Activated naive CD8-positive, alpha-beta T cell (primary cell): ENCODE measurements at regions not wholly inside any gene's neighbourhood (a gene's known extent, or its start where the extent isn't known, plus 50 kb on each side); places are given as distances from the start of the nearest gene placed in this dataset.

Experiments
- H3K27ac Mint-ChIP-seq: one replicate; pipeline ENCODE4 v1.8.0; 2021; ENCODE audit warnings: mixed read lengths
- H3K27me3 Mint-ChIP-seq: one replicate; pipeline ENCODE4 v1.8.0; 2021; ENCODE audit warnings: mixed read lengths
- H3K36me3 Mint-ChIP-seq: one replicate; pipeline ENCODE4 v1.8.0; 2021; ENCODE audit warnings: mixed read lengths
- H3K4me1 Mint-ChIP-seq: one replicate; pipeline ENCODE4 v1.8.0; 2021; ENCODE audit warnings: low read depth, mixed read lengths
- H3K4me3 Mint-ChIP-seq: one replicate; pipeline ENCODE4 v1.8.0; 2021; ENCODE audit warnings: mild to moderate bottlenecking, mixed read lengths
- H3K9me3 Mint-ChIP-seq: one replicate; pipeline ENCODE4 v1.8.0; 2021; ENCODE audit warnings: low read depth, mixed read lengths

GRCh38 chr15:95111969-95112368, 880.6 kb downstream of the MCTP2 start:
- peaks cover 2% of the 10 kb centered on the region for H3K27me3 Mint-ChIP-seq
- H3K27ac Mint-ChIP-seq: no peak overlapping the region
- H3K4me3 Mint-ChIP-seq: no peak overlapping the region
- no peaks in the 10 kb centered on the region for H3K36me3 Mint-ChIP-seq
- H3K9me3 Mint-ChIP-seq: no peaks in the 10 kb centered on the region
- H3K4me1 Mint-ChIP-seq: no peaks in the 10 kb centered on the region

- Mint-ChIP-seq H3K9me3 (no peaks in the 10 kb centered on the region), H3K27me3 (peaks cover 2% of the 10 kb centered on the region)
These were observed 881.7 kb downstream of the MCTP2 start for GRCh38 chr15:95113041-95113440.

GRCh38 chr15:95119041-95119610, 887.8 kb downstream of the MCTP2 start:
- peaks cover 3% of the 10 kb centered on the region for H3K9me3 Mint-ChIP-seq
- H3K4me1 Mint-ChIP-seq: no peaks in the 10 kb centered on the region
- H3K27me3 Mint-ChIP-seq: peaks cover 2% of the 10 kb centered on the region
- no peak overlapping the region for H3K27ac Mint-ChIP-seq
- no peak overlapping the region for H3K4me3 Mint-ChIP-seq
- no peaks in the 10 kb centered on the region for H3K36me3 Mint-ChIP-seq

More at GRCh38 chr15:95113041-95113440, 881.7 kb downstream of the MCTP2 start:
- Mint-ChIP-seq H3K4me1 (no peaks in the 10 kb centered on the region), H3K36me3 (no peaks in the 10 kb centered on the region), H3K4me3 (no peak overlapping the region), H3K27ac (no peak overlapping the region)

- H3K4me3 Mint-ChIP-seq: no peak overlapping the region
These were observed 889.2 kb downstream of the MCTP2 start for GRCh38 chr15:95120595-95120994.

DNA sequence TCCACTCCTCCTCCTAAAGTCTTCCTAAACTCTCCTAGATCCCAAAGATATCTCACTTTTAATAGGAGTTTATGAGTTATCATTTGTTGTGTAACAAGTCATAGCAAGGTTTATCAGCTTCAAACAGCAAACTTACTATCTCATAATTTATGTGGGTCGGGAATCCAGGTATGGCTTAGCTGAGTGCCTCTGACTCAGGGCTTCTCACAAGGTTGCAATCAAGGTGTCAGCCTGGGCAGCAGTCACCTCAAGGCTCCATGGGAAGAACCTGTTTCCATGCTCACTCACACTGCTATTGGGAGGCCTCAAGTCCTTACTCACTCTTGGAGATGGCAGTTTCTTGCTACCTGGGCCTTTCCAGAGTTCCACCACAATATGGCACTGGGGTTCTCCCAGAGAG, 889.8 kb downstream of the MCTP2 start:
- Mint-ChIP-seq H3K27ac (no peak overlapping the region), H3K4me1 (no peaks in the 10 kb centered on the region), H3K27me3 (no peaks in the 10 kb centered on the region), H3K9me3 (peaks cover 3% of the 10 kb centered on the region), H3K36me3 (no peaks in the 10 kb centered on the region), H3K4me3 (no peak overlapping the region)

More at GRCh38 chr15:95120595-95120994, 889.2 kb downstream of the MCTP2 start:
- no peak overlapping the region for H3K27ac Mint-ChIP-seq
- no peaks in the 10 kb centered on the region for H3K36me3 Mint-ChIP-seq
- peaks cover 3% of the 10 kb centered on the region for H3K9me3 Mint-ChIP-seq
- no peaks in the 10 kb centered on the region for H3K4me1 Mint-ChIP-seq
- H3K27me3 Mint-ChIP-seq: no peaks in the 10 kb centered on the region

DNA sequence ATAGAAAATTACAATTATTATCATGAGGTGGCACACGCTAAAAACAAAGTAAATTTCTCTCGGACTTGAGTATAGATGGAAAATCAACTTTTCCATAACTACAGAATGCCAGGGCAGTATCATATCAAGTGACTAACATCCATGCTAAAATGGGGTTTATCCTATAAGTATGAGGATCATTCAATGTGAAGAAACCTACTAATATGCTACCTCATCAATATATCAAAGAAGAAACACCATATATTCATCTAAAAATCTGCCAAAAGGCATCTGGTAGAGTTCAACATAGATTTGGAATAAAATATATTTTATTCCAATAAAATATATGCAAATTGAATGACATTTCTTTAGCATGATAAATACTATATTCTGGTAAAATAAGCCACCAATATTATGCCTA, 894.4 kb downstream of the MCTP2 start:
- peaks cover 3% of the 10 kb centered on the region for H3K9me3 Mint-ChIP-seq
- H3K4me3 Mint-ChIP-seq: no peak overlapping the region
- H3K27ac Mint-ChIP-seq: no peak overlapping the region
- H3K36me3 Mint-ChIP-seq: no peaks in the 10 kb centered on the region
- H3K4me1 Mint-ChIP-seq: no peaks in the 10 kb centered on the region
- H3K27me3 Mint-ChIP-seq: peaks cover 5% of the 10 kb centered on the region

DNA sequence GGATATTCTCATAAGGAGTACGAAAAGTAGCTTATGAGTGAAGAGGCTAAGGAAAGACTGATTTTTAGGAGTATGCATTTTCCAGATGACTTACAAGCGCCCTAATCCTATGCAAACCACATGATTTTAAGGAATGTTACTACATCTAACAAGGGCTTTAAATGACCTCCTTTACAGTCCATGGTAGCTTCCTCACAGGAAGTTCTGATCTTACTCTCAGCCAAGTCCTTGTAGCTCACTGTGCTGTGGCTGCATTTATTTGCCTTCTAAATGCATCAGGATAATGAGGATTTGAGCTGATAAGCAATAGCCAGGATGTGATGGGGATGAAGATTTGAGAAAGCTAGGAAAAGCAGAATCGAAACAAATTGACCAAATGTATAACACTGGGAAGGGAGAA, 896.0 kb downstream of the MCTP2 start:
- Mint-ChIP-seq H3K9me3 (peaks cover 3% of the 10 kb centered on the region), H3K27ac (no peak overlapping the region), H3K36me3 (no peaks in the 10 kb centered on the region), H3K4me3 (no peak overlapping the region), H3K27me3 (peaks cover 8% of the 10 kb centered on the region), H3K4me1 (no peaks in the 10 kb centered on the region)

DNA sequence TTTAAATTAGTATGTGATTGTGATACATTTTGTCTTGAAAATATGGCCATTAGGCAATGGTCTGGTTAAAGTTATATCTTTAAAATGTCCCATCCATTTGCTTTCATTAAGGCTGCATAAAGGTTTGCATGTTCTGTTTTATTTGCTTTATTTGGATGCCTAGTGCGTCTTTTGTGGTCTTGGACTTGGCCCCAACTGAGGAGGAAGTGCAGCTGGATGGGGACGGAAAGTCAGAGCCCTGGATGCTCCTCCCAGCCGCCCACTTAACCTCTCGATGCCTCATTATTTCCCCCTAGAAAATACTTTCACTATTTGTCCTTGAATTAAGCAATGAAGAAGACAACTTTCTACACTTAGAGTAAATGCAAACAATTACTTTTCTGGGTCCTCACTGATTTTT, 898.2 kb downstream of the MCTP2 start:
- H3K4me1 Mint-ChIP-seq: no peaks in the 10 kb centered on the region
- no peak overlapping the region for H3K4me3 Mint-ChIP-seq
- no peaks in the 10 kb centered on the region for H3K36me3 Mint-ChIP-seq
- peaks cover 8% of the 10 kb centered on the region for H3K27me3 Mint-ChIP-seq
- H3K27ac Mint-ChIP-seq: no peak overlapping the region
- H3K9me3 Mint-ChIP-seq: no peaks in the 10 kb centered on the region

DNA sequence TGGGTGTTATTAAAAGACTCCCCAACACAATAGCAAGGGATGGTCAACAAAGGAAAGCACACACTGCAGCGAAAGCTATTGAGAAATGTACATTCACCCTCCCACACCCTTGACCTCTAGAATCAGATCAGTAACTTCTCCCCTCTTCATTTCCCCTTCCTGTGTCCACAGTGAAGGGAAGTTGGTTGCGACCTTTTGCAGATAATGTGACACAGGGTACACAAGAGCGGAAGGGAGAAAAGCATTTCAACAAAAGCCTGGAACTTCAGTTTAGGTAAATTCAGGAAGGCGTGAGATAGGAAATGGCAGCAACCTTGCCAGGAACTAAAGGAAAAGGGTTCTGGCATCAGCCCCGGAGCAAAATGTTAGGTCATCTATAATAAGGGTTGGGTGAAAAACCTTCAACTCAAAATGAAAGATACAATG, 899.8 kb downstream of the MCTP2 start:
- H3K4me3 Mint-ChIP-seq: no peak overlapping the region
- peaks cover under 1% of the 10 kb centered on the region for H3K9me3 Mint-ChIP-seq
- H3K27ac Mint-ChIP-seq: no peak overlapping the region
- H3K4me1 Mint-ChIP-seq: no peaks in the 10 kb centered on the region
- no peaks in the 10 kb centered on the region for H3K36me3 Mint-ChIP-seq
- peaks cover 8% of the 10 kb centered on the region for H3K27me3 Mint-ChIP-seq

DNA sequence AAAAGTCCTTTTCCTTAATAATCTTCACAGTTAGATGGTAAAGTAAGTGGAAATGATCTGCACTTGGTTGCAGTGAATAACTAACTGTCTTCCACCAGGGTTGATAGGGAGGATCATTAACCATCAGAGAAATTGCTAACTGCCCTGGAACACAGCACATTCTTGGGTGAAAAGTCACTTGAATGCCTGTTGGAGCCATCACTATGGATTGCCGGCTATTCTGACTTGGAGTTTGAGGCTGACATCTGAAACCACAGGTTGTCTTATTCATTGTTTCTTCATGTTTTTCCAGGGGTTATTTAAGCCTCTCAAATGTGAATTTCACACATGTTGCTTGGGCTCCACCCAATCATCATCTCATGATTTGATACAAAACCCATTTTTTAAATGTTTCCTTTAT, 901.4 kb downstream of the MCTP2 start:
- no peaks in the 10 kb centered on the region for H3K4me1 Mint-ChIP-seq
- peaks cover 8% of the 10 kb centered on the region for H3K27me3 Mint-ChIP-seq
- no peak overlapping the region for H3K4me3 Mint-ChIP-seq
- H3K27ac Mint-ChIP-seq: no peak overlapping the region
- peaks cover 7% of the 10 kb centered on the region for H3K9me3 Mint-ChIP-seq
- H3K36me3 Mint-ChIP-seq: no peaks in the 10 kb centered on the region

- no peaks in the 10 kb centered on the region for H3K36me3 Mint-ChIP-seq
- H3K27ac Mint-ChIP-seq: no peak overlapping the region
- H3K27me3 Mint-ChIP-seq: peaks cover 8% of the 10 kb centered on the region
- H3K4me1 Mint-ChIP-seq: no peaks in the 10 kb centered on the region
- H3K9me3 Mint-ChIP-seq: peaks cover 7% of the 10 kb centered on the region
- no peak overlapping the region for H3K4me3 Mint-ChIP-seq
These were observed 903.2 kb downstream of the MCTP2 start for GRCh38 chr15:95134431-95135110.

DNA sequence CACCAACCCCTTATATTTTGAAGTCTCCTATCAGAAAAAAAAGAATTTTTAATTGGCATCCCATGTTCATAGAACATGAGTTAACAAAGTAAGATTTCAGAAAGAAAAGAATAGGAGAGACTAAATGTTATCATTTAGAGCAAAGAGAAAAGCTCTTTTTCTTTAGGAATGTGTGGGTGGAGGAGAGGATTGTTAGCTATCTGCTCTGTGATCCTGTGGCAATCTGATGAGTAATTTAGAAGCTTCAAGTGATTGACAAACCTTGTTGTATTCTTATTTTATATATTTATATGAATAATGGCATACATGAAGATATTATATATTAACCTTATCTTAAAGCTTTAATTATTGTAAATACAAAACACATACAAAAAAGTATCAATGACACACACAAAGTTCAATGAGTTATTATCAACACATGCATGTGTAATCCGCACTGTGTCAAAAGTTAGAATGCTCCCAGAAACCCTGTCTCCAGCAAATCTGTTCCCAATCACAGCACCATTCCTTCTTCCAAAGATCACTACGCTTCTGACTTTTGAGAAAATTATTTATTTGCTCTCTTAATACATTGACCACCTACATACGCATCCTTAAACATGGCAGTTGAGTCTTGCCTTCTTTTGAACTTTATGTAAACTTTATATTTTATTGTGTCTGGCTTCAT, 907.4 kb downstream of the MCTP2 start:
- H3K36me3 Mint-ChIP-seq: no peaks in the 10 kb centered on the region
- H3K4me1 Mint-ChIP-seq: no peaks in the 10 kb centered on the region
- H3K27ac Mint-ChIP-seq: no peak overlapping the region
- no peak overlapping the region for H3K4me3 Mint-ChIP-seq
- H3K9me3 Mint-ChIP-seq: peaks cover 7% of the 10 kb centered on the region
- H3K27me3 Mint-ChIP-seq: no peaks in the 10 kb centered on the region

DNA sequence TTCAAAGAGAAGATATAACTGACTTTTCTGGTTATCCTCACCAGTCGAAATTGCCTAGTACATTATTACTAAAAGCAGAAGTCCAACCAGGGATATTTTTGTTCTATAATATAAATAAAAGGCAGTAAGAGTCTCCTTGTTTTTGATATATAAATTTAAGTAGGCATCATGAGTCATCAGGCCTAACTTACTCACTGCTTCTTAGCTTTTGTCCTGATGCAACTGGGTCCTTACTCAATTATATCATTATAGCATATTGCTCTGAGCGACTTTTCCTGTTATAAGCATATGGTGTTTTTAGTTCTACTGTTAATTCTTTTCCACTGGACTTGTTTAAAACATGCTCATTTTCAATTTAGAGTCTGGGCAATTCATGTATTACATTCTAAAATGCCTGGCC, 910.1 kb downstream of the MCTP2 start:
- Mint-ChIP-seq H3K9me3 (peaks cover 3% of the 10 kb centered on the region), H3K27me3 (no peaks in the 10 kb centered on the region), H3K4me3 (no peak overlapping the region), H3K36me3 (no peaks in the 10 kb centered on the region), H3K27ac (no peak overlapping the region), H3K4me1 (no peaks in the 10 kb centered on the region)

DNA sequence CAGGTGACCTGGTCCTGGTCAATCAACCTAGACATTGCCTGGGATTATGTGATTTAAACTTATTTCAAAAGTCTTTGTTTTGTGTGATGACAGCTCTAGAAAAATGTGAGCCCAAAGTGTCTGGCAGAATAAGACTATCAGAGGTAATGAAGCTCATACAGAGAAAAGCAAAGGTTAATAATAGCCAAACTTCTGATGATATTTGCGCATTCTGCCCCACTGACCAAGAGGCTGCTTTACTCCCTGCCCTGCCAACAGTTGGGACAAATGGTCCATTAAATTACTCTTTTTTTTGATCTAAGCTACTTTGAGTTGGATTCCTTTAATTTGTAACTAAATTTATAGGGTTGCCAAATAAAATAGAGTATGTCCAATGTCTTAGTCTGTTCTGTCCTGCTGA, 911.2 kb downstream of the MCTP2 start:
- no peaks in the 10 kb centered on the region for H3K36me3 Mint-ChIP-seq
- H3K4me3 Mint-ChIP-seq: no peak overlapping the region
- H3K27ac Mint-ChIP-seq: no peak overlapping the region
- no peaks in the 10 kb centered on the region for H3K27me3 Mint-ChIP-seq
- H3K9me3 Mint-ChIP-seq: no peaks in the 10 kb centered on the region
- H3K4me1 Mint-ChIP-seq: no peaks in the 10 kb centered on the region

DNA sequence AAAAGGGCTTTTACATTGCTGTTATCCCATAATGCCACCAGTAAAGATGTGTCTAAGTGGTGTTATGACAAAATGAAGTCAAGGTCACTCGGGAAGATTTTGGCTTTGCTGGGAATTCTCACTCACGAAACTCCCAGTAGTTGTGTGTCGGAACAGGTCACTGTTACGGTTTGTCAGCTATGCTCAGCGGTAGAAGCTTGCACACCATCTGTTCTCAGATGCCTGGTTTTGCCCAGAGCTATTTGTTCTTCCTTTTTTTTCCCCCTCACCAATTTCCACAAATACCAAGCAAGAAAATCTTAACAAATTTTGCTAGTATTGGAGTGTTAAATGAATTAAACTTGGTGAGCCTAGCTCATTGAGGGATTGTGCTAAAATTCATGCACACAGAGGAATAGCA, 915.1 kb downstream of the MCTP2 start:
- no peaks in the 10 kb centered on the region for H3K4me1 Mint-ChIP-seq
- H3K36me3 Mint-ChIP-seq: no peaks in the 10 kb centered on the region
- no peaks in the 10 kb centered on the region for H3K27me3 Mint-ChIP-seq
- H3K27ac Mint-ChIP-seq: no peak overlapping the region
- no peak overlapping the region for H3K4me3 Mint-ChIP-seq
- no peaks in the 10 kb centered on the region for H3K9me3 Mint-ChIP-seq
